Jurkat, Clone E6-1 (cell line): ENCODE measurements at regions not wholly inside any gene's neighbourhood (a gene's known extent, or its start where the extent isn't known, plus 50 kb on each side); places are given as distances from the start of the nearest gene placed in this dataset.

ENCODE experiments used
- DNase-seq: peaks from one replicate; pipeline ENCODE4 v3.0.0-alpha.2; 2011; ENCODE audit warnings: low read depth, low spot score
- H3K4me3 ChIP-seq: 2 replicates; pipeline ENCODE4 v1.5.1; 2011; ENCODE audit warnings: mild to moderate bottlenecking, low read length, control low read depth, moderate library complexity

DNA sequence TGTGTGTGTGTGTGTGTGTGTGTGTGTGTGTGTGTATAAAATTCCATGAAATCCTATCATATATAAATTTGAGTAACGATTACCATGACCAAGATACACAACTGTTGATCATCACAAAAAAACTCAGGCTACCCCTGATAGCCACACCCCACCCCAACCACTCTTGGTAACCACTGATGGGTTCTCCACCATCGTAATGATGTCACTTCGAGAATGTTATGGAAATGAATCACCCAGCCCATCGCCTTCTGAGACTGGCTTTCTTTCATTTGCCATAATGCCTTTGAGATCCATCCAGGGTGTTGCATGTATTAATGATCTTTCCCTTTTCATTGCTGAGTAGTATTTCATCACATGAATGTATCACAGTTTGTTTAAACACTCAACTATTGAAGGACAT is 496.0 kb downstream of the MIAT start:
- no peak for DNase-seq

DNA sequence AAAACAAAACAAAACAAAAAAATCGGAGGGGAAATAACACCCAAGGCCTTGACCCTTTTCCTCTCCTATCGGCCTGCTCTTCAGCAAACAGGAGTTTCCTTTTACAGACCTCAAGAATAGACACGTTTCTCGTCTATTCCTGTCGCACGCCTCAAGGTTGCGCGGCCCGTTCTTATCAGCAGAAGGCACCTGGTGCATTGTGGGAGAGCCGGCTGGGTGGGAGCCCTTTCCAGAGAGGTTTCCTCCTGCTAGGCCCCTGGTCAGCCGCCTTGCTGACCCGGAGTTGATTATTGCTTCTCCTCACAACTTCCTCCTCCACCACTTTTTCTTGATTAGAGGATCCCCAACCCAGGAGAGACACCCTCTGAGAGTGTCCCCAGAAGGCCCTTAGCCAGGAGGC is 497.3 kb downstream of the MIAT start:
- H3K4me3 ChIP-seq = no peak overlapping the region
- DNase-seq = no peak

More for the DNA sequence above, 496.0 kb downstream of the MIAT start:
- no peak overlapping the region for H3K4me3 ChIP-seq

DNA sequence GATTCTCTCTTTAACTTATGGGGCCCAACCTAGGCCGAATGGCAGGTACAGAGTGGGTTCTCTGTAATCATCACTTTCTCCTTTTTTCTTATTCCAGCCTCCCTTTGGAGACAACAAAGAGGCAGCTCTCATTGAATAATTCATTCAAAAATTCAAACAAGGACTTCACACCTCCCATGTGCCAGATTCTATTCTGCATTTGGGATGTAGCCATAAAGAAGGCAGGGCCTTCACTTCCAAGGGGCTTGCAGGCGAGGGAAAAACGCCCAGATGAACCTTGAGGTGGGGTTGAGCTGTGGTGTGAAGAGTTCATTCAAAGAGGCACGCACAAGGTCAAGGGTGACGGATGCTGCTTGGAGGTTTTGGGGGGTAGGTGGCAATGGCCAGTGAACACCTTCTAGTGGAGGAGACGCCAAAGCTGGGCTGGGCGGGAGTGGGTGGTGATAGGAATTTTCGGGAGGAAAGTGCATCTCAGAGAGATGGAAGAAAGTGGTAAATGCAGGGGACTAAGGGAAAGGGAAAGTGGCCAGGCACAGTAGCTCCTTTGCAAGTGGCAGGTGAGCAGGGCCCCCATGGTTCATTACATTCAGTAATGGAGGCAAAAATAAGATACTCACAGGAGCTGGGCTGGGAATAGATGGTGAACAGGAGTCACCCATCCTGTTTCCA is 499.6 kb downstream of the MIAT start:
- H3K4me3 ChIP-seq = no peak overlapping the region
- no peak for DNase-seq

DNA sequence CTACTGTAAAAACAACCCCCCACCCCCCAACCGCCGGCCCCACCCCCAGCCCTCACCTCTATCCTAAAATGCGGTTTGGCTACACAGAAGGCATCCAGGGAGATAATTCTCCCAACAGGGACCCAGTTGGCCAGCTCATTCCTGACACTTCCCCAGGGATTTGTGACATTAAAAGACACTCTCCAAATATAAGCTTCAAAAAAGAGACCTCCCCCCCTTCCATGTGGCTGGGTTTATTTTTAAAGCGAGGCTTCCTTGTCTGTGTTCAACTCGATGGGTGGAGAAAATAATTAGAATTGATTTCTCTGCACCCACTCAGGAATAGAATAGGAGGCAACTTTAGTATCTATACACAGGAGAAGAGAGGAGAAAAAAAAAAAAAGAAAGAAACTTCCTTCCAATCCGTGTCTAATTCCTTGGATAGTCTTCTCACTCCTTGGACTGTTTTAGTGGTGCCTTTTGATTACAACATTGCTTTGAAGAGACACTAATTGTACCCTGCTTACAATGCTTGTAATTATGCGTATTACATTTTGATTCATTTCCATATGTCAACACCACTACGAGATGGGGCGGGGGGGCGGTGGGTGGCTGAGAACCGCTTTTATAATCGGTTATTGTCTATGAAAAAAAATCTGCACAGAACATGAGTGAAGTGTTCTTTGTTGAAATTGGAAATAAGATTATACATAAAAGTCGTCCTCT is 500.4 kb downstream of the MIAT start:
- DNase-seq = no peak
- no peak overlapping the region for H3K4me3 ChIP-seq

DNA sequence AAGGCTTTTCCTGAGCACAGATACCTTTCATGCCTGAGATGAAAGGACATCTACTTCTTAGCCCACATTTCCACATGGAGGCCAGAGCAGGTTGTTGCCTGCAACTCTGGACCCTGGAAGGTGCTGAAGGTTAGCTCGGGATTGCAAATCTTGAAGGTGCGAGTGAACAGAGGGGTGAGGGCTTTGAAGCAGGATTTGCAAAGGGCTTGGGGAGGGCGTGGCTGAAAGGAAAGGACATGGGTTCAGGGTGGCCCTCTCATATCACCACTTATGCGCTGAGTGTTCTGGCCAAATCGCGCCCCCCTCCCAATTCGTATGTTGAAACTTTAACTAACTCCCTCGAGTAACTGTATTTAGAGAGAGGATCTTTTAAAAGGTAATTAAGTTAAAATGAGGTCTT is 501.6 kb downstream of the MIAT start:
- DNase-seq = no peak
- no peak overlapping the region for H3K4me3 ChIP-seq

DNA sequence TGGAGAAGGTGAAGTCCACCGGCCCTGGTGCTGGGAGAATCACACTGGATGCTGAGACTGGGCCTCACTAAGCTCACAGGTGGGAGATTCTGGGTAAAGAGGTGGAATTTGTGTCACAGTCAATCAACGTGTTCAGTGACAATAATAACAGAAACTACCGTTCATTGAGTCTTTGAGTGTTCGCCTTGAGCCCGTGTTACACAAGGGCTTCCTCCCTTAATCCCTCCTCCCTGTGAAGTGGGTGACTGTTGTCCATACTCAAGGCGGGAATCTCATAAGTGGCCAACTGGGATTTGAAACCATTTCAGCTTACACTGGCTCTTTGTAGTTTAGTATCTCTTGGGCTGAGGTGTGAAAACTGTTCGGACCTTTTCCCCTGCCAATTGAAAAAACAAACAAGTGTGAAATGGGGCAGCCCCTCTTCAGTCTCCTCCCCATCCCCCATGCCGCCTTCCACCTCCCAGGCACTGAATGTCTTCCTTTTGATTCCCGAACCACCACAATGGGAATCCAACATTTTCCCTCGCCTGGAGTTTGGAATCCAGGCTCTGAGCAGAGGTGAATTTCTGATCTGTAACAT is 502.4 kb downstream of the MIAT start:
- H3K4me3 ChIP-seq = no peak overlapping the region
- no peak for DNase-seq

DNA sequence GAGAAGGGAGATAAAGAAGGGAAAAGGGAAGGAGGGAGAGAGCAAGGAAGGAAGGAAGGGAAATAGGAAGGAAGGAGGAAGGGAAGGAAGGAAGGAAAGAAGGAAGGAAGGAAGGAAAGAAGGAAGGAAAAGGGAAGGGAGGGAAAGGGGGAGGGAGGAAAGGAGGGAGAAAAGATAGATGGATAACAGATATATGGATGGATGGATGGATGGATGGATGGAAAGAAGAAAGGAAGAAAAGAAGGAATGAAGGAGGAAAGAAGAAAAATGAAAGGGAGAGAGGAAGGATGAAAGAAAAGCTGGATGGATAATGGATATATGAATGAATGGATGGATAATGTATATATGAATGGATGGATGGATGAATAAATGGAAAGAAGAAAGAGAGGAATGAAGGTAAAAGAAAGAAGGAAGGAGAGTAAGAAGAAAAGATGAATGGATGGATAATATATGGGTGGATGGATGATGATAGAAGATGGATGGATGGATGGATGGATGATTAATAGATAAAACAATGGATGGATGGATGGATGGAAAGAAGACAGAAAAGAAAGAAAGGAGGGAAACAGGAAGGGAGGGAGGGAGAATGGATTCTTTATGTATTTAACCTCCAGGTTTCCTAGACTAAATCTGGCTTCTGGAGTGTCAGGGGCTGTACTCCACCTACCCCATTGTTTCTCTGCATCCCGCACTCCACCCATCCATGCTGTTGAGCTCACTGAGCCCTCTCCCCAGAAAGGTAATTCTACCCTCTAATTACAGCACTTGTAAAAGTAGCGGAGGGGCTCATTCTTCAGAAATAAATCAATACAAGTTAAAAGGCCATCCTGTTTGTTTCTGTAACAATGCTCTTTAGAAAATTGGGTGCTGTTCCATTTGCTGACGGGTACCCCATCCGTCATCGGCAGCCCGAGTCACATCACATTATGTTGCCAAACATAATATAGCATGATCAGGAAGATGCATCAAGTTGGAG is 506.1 kb downstream of the MIAT start:
- DNase-seq = no peak

DNA sequence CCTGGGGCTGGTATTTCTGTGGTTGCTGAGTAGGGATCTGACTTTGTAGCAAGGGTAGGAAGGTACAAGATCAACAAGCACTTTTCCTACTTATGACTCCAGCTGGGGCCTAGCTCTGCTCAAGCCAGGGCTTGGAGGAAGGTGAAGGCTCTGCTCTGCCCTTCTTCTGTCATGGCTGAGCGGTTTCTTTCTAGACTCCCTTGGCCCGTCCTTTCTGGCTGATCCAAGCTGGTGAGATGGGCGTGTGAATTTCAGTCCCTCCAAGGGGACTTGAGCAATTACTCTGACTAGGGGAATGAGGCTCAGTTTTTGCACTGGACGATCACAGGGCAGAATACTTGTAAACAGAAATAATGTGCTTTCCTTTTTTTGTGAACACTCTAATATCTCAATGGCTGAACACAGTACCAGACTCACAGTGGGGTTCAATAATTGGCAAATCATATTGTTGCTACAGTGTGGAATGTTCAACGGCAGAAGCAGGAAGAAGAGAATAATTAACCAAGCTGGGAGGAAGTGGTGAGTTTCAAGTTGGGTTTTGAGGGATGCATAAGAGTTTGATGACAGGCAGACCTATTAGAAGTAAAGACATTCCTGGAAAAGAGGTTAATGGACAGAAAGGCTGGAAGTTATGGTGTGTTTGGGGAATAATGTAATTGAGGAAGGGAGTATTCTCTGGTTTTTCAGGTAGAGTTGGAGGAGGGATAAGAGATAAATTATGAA is 507.6 kb downstream of the MIAT start:
- H3K4me3 ChIP-seq = no peak overlapping the region
- no peak for DNase-seq

More for the DNA sequence above, 506.1 kb downstream of the MIAT start:
- no peak overlapping the region for H3K4me3 ChIP-seq

DNA sequence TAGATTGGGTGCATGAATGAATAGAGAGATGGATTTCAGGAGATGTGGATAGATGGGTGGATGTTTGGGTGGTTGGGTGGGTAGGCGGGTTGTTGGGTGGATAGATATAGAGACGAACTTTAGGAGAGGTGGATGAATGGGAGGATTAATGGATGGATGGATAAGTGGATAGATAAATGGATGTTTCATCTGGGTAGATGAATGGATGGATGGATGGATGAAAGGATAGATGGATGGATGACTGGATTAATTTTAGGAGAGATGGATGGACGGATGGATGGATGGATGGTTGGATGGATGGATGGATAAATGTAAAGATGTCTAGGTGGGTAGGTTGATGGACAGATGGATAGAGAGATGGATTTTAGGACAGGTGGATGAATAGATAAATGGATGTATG is 511.3 kb downstream of the MIAT start:
- no peak overlapping the region for H3K4me3 ChIP-seq
- no peak for DNase-seq

DNA sequence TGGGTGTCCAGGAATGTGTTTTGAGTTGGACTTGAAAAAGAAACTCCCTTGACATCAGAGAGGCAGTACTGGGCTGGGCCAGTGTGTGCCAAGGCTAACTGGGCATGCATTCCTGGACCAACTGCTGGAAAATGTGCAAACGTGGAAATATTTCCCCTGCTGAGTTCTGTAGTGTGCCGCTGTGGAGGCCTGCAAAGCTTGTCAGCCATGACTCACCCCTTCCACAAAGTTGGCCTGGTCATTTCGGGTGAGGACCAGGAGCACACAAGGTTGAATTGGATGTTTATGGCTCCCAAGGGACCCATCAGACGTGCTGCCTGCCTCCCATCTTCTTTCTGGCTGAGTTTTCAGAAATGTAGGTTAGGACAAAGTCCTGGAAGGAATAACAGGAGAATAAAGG is 513.1 kb downstream of the MIAT start:
- H3K4me3 ChIP-seq = no peak overlapping the region
- DNase-seq = no peak

DNA sequence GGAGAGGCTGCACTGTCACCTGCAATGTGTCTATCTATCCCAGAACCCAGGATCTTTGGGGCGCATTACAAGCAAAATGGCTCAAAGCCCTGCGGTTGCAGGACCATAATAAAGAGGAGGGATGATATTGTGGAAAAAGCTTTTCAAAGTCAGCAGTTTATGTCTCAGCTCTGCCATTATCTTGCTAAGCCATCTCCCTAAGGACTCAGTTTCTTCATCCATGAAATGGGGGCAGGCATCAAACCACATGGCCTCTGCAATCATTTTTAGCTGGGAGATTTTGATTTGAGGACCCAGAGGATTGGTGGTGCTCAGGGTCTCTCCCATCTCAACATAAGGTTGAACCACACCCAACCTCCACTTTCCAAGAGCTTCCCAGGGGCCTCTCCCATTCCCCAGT is 513.8 kb downstream of the MIAT start:
- no peak overlapping the region for H3K4me3 ChIP-seq
- DNase-seq = no peak

DNA sequence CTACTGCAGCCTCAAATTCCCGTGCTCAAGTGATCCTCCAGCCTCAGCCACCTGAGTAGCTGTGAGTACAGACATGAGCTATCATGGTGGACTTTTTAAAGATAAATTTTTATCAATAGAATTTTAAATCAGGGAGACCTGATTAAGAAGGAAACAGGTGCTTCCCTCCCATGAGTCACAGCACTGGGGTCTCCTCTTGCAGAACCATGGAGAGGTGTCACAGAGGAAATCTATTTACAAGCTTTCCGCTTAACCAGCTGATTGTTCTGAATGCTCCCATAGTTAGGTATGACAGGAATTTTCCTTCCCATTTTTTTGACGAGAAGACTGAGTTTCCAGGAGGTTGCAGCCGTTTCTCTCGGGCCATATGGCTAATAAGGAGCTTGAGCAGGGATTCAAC is 516.1 kb downstream of the MIAT start:
- H3K4me3 ChIP-seq = no peak overlapping the region
- no peak for DNase-seq

DNA sequence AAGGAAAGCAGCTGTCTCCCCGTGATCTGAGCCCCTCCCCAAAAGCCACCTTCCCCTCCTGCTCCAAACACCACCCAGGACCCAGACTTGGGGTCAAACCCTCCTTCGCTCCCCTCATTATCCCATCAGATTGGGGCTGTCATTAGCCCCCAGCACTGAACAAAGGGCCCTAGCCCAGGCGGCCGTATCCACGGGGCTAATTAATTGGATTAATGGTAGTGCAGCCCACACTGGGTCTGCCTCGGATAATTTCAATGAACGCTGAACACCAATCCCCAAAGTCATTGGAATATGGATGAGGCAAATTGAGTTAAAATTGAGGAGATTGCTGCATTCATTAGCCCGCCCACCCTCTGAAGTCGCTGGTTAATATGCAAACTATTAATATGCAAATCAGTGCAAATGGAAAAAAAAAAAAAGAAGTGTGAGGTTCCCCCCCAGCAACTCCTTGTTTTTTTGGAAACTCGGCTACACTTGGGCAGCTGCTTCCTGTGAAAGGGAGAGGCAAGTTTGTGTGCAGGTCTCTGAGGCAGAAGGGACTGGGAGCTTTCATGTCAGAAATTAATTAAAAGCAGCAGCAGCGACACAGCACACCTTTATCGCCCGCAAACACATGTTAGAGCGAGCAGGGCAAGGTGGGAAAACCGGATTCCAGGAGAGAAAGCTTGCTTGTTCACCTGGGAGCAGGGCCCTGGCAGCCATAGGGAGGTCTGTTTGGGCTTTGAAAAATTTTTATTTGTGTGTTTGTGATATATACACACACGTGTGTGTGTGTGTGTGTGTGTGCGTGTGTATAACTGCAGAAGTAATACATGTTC is 517.8 kb downstream of the MIAT start:
- H3K4me3 ChIP-seq = no peak overlapping the region
- DNase-seq = no peak

DNA sequence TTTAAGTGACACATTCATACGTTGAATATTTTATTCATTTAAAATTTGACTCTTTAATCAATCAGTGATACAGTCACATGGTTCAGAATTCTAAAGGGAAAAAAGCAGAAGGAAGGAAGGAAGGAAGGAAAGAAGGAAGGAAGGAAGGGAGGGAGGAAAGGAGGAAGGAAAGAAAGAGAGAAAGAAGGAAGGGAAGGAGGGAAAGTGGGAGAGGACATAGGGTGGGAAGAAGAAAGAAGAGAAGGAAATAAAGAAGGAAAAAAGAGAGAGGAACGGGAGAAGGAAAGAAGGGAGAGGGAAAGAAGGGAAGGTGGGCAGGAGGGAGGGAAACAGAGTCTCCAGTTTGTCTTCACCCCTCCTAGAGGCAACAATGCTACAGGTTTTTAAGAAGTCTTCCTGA is 518.6 kb downstream of the MIAT start:
- H3K4me3 ChIP-seq = no peak overlapping the region
- no peak for DNase-seq

DNA sequence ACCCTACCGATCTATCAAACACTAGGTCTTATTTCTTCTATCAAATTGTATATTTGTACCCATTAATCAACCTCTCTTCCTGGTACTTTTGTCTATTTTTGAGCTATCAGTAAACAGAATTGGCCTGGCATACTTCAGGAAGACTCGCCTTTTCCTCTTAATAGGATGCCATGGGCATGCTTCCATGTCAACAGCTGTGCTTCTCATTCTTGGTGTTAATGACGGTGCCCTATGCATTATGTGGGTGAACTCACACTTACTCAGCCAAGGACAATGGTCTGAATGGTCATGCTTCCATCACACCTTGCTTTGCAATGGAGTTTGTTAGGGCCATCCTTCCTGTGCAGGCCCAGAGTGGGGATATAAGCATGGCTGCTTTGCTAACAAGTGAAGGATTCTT is 521.8 kb downstream of the MIAT start:
- no peak for DNase-seq
- H3K4me3 ChIP-seq = no peak overlapping the region

DNA sequence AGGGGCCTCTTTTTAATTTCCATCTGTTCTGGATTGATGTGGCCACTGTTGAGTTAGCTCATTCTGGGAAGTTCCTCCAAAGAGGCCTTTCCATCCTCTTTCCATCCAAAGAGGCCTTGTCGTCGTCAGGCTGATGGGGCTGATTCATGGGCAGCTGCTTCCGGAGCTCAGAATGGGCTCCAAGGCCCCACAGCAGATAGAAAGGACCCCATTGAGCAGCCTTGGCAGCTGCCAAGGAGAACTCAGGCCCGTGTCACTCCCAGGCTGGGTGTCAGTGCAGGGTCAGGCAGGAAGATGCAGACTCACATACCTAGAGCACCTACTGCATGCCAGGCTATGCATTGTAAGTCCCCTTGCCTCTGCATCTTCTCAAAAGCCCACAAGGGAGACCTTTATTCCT is 524.1 kb downstream of the MIAT start:
- H3K4me3 ChIP-seq = no peak overlapping the region
- no peak for DNase-seq

DNA sequence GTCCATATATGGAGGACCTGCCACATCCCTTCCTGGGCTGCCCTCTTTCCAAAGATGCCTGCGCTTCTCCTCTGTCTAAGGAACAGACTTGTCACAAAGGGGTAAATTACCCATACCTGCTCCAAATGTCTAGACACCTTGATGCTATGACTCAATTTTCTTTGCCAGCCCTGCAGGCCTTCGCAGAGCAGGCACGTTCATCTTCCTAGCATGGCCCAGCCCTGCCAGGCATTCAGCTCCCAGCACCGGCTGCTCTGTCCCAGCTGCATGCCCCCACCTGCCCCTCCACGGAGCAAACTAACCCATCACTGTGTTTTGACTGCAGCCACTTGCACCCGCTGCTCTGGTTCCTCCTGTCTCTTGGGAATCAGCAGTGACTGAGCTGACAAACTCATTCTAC is 526.1 kb downstream of the MIAT start:
- DNase-seq = no peak
- no peak overlapping the region for H3K4me3 ChIP-seq

DNA sequence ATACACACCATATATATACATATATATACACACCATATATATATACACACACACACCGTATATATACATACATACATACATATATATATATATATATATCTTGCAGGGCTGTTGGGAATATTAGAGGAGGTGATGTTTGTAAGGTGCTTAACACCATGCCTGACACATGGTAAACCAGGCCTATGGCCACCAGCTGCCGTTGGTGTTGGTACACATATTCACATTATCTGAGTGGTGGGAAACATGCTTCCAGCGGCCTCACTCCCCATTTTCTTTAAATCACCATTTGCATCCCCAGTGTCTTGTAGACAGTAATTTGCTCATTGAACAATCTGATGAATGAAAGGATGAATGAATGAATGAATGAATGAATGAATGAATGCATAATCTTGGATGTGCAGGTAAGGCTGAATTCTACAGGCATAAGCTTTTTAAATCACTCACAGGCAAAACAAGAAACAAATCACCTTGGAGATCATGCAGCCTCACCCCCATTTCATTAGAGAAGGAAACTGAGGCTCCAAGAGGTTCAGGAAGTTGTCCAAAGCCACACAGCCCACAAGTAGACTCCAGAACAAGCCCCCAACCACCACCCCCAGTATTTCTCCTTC is 527.8 kb downstream of the MIAT start:
- no peak overlapping the region for H3K4me3 ChIP-seq
- DNase-seq = no peak
